ENCODE measurements at regions not wholly inside any gene's neighbourhood (a gene's known extent, or its start where the extent isn't known, plus 50 kb on each side); places are given as distances from the start of the nearest gene placed in this dataset.

DNA sequence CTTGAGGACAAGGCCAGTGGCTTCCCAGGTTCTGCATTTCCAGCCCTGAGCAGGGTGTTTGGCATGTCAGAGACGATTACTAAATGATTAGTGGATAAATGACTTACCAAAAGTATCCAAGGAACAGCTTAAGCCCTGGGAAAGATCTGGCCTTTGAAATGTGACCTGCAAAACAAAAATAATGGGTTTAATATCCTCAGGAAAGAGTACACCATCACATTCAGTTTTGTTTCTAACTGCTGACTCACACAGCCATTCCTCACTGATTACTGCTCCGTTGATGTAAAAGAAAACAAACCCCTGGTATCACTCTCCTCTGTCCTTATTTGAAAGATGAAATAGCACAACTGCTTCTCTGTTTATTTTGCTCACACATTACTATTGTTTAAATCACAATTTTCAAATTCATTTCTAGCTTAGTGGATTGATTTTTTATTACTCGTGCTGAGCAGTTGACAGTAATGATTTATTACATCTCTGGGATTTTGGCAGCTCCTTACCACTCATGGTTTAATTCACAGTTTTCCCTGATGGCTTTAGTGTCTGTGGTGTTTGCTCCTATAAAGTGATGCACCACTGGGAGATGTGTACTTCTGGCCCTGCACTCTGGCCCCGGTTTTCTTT, 117.0 kb downstream of the CBLL2 start:
- TF ChIP-seq, protein P1, sequence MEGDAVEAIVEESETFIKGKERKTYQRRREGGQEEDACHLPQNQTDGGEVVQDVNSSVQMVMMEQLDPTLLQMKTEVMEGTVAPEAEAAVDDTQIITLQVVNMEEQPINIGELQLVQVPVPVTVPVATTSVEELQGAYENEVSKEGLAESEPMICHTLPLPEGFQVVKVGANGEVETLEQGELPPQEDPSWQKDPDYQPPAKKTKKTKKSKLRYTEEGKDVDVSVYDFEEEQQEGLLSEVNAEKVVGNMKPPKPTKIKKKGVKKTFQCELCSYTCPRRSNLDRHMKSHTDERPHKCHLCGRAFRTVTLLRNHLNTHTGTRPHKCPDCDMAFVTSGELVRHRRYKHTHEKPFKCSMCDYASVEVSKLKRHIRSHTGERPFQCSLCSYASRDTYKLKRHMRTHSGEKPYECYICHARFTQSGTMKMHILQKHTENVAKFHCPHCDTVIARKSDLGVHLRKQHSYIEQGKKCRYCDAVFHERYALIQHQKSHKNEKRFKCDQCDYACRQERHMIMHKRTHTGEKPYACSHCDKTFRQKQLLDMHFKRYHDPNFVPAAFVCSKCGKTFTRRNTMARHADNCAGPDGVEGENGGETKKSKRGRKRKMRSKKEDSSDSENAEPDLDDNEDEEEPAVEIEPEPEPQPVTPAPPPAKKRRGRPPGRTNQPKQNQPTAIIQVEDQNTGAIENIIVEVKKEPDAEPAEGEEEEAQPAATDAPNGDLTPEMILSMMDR (IDR thresholded peaks at IDR 0.05): no peak
- TF ChIP-seq POLR2A (IDR thresholded peaks at IDR 0.05): no peak

Data from body of pancreas (tissue), 4 donors.